ENCODE measurements at regions not wholly inside any gene's neighbourhood (a gene's known extent, or its start where the extent isn't known, plus 50 kb on each side); places are given as distances from the start of the nearest gene placed in this dataset.

DNA sequence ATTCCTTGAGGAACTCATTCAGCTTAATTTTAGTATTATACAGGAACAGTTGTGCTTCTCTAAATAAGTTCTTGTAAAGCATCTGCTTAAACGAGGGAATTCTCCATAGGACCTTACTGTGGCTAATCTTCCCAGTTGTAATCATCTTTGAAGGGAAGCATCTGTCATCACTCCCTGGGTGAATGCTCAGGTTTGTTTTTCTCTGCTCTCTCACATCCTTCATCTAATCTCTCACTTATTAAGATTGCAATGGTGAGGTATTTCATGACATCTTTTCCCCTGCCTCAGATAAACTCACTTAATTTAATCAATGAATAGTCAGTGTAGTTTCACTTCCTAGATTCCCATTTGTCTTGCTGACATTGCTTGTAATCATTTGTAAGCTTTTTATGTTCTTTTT, 121.8 kb upstream of the ADAMTS3 start:
- TF ChIP-seq CTCF (conservative IDR thresholded peaks at IDR 0.05; ENCODE audit: low read depth, low read length) (no peak), EZH2 (IDR thresholded peaks at IDR 0.05; ENCODE audit: borderline replicate concordance, low read depth, low read length, poor library complexity, severe bottlenecking) (no peak)
